Activated naive CD4-positive, alpha-beta T cell treated with anti-CD3 and anti-CD28 coated beads, Interleukin-2, amount 50 U/mL, for 72 hours (primary cell): ENCODE measurements at regions not wholly inside any gene's neighbourhood (a gene's known extent, or its start where the extent isn't known, plus 50 kb on each side); places are given as distances from the start of the nearest gene placed in this dataset.

Experiments
- ATAC-seq, 2 donors: fragments of 150-1000 bp; cut with Tn5 transposase; 2 replicates each; pipeline ENCODE4 v1.10.0; 2021; ENCODE audit warnings: mild to moderate bottlenecking in 2 of 2, moderate library complexity in 2 of 2
- DNase-seq, 2 donors: peaks; one replicate each; pipeline ENCODE4 v3.0.0; 2021 to 2022; ENCODE audit warnings: low spot score in 2 of 2
- H3K27ac Mint-ChIP-seq, 2 donors: one replicate each; pipeline ENCODE4 v1.8.0; 2022; ENCODE audit warnings: mild to moderate bottlenecking in 2 of 2, mixed read lengths in 2 of 2
- H3K36me3 Mint-ChIP-seq, 2 donors: one replicate each; pipeline ENCODE4 v1.8.0; 2022; ENCODE audit warnings: mixed read lengths in 2 of 2
- H3K9me3 Mint-ChIP-seq, 2 donors: one replicate each; pipeline ENCODE4 v1.8.0; 2022; ENCODE audit warnings: mixed read lengths in 2 of 2

DNA sequence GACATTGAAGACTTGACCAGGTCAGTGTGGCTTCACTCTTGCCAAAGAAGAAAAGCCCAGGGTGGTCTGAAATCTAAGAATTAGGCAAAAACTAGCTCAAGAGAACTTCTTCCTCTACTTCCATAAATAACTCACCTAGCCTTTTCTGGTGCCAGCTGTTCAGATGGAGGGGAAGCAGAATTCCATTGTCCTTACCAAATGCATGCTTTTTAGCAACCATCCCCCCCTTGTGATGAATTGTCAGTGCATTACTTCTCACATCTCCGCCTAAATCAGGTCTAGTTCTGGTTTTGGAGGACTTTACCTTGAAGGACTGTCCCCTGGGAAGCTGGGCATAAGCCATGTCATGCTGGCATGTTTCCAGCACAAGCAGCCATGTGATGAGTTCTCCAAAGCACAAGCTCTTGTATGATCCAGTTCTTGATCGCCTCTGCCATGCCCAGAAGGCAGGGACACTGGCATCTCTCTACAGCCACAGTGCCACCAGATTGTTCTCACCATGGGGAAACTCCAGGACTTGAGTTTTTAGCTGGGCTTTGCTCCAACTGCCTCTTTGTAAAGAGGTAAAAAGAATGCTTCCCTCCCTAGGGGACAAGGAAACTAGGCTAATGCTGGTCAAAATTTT lies 96.4 kb upstream of the IL12A start:
- no peaks in the 10 kb centered on the region for H3K36me3 Mint-ChIP-seq
- no peak overlapping the region for H3K27ac Mint-ChIP-seq
- H3K9me3 Mint-ChIP-seq, result no peaks in the 10 kb centered on the region
- no peak for DNase-seq
- no peak for ATAC-seq

DNA sequence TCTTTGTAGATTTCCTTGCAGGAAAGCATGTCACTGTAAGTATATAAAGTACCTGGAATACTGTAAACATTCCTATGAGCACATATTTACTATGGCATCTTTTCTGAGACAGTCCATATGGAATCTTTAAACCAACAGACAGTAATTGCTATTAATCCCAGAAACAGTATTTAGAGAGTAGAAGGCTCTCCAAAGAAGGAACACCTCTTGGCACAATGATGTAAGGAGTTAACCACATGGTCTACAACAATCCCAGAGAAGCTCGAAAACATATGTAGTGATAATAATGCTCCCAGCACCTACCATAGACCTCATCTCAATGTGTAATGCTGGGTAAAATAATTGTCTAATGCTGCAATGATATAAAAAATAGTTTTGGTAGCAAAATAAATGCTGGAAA lies 95.8 kb upstream of the IL12A start:
- Mint-ChIP-seq H3K27ac (no peak overlapping the region), H3K9me3 (no peaks in the 10 kb centered on the region), H3K36me3 (no peaks in the 10 kb centered on the region)
- DNase-seq, result no peak
- ATAC-seq, result no peak

DNA sequence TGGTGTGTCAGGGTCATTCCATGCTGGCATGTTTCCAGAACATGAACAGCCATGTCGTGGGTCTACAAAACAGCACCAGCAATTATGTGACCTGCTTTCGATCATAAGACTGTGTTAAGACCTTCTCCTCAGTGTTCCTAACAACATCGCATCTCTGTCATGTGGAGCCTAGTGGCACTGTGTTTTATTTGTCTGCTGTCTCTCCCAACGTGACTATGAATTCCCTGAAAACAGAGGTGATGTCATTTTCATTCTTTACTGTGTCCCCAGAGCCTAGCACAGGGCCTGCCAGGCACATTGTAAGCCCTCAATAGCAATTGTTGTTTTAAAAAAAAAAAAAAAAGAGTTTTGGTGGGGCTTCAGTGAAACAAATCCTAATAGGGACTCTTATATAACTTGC lies 94.2 kb upstream of the IL12A start:
- ATAC-seq (no peak), DNase-seq (no peak)
- H3K36me3 Mint-ChIP-seq, result no peaks in the 10 kb centered on the region
- no peak overlapping the region for H3K27ac Mint-ChIP-seq
- no peaks in the 10 kb centered on the region for H3K9me3 Mint-ChIP-seq

DNA sequence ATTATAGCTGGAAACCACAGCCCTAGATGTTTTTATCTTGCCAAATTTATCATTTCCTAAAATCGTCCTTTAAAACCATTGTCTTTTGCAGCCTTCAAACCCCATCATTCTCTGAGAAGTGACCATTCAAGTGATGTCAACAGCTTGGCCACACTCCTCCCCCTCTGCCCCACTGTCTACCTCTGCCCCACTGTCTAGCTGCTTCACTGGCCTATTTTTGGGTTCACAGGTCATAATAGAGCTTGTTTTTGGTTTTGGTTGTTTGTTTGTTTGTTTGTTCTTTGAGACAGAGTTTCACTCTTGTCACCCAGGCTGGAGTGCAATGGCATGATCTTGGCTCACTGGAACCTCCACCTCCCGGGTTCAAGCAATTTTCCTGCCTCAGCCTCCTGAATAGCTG lies 93.2 kb upstream of the IL12A start:
- H3K36me3 Mint-ChIP-seq, result no peaks in the 10 kb centered on the region
- ATAC-seq (no peak), DNase-seq (no peak)
- no peak overlapping the region for H3K27ac Mint-ChIP-seq
- H3K9me3 Mint-ChIP-seq, result no peaks in the 10 kb centered on the region

DNA sequence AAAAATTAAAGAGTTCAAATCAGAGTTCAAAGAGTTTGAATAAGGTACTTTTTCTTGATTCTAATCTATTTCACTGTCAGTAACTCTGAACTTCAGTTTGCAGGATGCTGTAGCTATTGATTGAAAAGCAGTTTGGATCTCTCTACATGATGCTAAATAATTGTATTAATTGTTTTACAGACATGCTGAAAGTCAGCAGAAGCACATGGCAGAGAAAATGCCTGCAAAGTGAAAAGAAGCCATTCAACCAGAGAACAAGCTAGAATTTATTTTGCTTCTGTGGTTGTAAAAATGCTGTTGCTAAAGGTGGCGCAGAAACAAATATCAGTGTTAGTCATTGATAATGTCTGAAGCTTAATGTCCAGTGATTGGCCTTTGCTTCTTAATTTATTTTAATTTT lies 92.1 kb upstream of the IL12A start:
- no peaks in the 10 kb centered on the region for H3K36me3 Mint-ChIP-seq
- DNase-seq (no peak), ATAC-seq (no peak)
- H3K9me3 Mint-ChIP-seq, result no peaks in the 10 kb centered on the region
- no peak overlapping the region for H3K27ac Mint-ChIP-seq

- H3K36me3 Mint-ChIP-seq, result no peaks in the 10 kb centered on the region
- ATAC-seq (no peak), DNase-seq (no peak)
- no peaks in the 10 kb centered on the region for H3K9me3 Mint-ChIP-seq
- H3K27ac Mint-ChIP-seq, result no peak overlapping the region
Observed at GRCh38 chr3:159897331-159898075, 91.1 kb upstream of the IL12A start.

DNA sequence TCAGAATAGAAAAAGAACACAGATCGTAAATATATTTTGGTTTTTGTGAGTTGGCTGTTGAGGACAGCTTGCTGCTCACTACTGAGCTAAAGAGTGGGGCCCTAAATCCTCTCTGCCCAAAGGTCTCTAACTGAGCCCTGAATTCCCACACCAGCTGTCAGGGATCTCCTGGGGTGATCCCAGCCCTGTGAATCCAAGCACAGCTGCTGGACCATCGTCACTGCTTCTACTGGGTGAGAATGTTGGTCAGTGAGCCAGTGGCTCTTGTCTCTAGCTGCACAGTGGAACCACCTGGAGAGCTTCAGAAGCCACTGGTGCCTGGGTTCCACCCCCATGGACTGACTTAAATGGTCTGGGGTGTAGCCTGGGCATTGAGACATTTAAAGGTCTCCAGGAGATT lies 90.5 kb upstream of the IL12A start:
- no peaks in the 10 kb centered on the region for H3K36me3 Mint-ChIP-seq
- ATAC-seq (no peak), DNase-seq (no peak)
- H3K27ac Mint-ChIP-seq, result no peak overlapping the region
- no peaks in the 10 kb centered on the region for H3K9me3 Mint-ChIP-seq

DNA sequence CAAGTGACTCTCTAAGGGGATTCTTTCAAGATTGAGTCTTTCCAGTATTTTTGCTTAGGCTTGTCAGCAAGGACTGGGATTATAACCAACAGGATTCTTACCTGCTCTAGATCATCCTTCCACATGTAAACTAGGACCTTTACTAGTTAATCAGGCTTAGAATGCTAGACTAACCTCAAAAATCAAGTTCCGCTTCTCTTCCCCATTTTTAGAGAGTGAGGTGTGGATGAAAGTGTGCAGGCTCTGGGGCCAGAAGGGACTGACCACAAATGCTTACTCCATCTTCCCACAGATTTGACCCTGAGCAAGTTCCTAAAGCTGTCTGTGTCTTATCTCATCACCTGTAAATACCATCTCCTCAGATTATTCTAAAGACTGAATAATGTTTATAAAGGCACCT lies 89.5 kb upstream of the IL12A start:
- DNase-seq, result no peak
- Mint-ChIP-seq H3K36me3 (no peaks in the 10 kb centered on the region), H3K9me3 (no peaks in the 10 kb centered on the region), H3K27ac (no peak overlapping the region)
- ATAC-seq, result no peak

DNA sequence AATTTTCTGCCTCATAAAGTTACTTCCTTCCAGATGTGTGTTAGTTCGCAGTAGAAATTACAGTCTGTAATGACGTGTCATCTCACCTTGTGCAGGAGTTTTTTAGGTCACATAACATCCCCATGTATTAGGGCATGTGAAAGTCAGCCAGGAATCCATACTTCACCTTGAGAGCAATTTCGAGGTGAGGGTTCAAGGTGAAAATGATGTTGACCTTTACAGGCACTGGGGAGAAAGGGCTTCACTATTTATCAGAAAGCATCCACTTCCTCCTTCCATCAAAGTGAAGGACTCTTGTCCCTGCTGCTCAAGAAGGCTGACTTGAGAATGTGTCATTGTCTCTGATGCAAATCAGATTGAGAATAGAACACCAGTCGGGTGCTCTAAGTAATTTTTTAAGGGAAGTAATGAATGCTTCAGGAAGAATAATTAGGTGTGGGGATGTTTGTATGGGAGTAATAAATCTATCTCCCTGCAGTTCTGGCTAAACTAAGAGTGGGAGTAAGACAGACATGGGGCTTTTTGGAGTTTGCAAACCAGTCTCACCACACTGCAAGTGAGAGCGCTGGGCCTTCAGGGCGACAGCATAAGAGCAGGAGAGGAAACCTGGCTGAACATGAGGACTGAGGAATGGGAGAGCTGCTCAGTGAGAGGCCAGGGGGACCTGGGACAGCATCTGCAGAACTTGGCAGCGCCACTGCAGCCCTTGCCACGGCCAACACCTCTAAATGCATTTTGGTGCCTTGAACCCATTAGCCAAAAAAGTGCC lies 85.9 kb upstream of the IL12A start:
- no peak for DNase-seq
- no peaks in the 10 kb centered on the region for H3K9me3 Mint-ChIP-seq
- H3K36me3 Mint-ChIP-seq, result no peaks in the 10 kb centered on the region
- H3K27ac Mint-ChIP-seq, result no peak overlapping the region
- no peak for ATAC-seq

DNA sequence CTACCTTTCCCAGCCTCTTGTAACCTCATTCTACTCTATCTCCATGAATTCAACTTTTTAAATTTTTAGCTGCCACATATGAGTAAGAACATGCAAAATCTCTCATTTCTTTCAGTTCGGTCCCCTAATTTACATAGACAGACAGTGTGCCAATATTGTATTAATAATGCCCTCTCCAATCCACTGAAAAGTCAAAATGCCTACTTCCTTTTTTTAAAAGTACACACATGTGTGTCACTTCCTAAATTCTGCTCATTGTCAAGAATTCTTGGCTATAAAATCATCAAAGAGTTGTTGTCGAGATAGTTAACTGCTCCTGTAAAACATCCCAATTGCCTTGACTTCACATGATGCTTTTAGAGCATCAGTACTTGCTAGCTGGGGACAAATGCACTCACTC lies 84.2 kb upstream of the IL12A start:
- DNase-seq (no peak), ATAC-seq (no peak)
- Mint-ChIP-seq H3K36me3 (no peaks in the 10 kb centered on the region), H3K9me3 (no peaks in the 10 kb centered on the region), H3K27ac (no peak overlapping the region)

GRCh38 chr3:159904911-159905310 lies 83.7 kb upstream of the IL12A start:
- no peak overlapping the region for H3K27ac Mint-ChIP-seq
- no peaks in the 10 kb centered on the region for H3K36me3 Mint-ChIP-seq
- DNase-seq, result no peak
- no peaks in the 10 kb centered on the region for H3K9me3 Mint-ChIP-seq
- no peak for ATAC-seq

GRCh38 chr3:159907828-159908227 lies 80.8 kb upstream of the IL12A start:
- DNase-seq (no peak), ATAC-seq (no peak)
- Mint-ChIP-seq H3K27ac (no peak overlapping the region), H3K36me3 (no peaks in the 10 kb centered on the region), H3K9me3 (peaks cover 0 to 5% of the 10 kb centered on the region in 2 donors)

DNA sequence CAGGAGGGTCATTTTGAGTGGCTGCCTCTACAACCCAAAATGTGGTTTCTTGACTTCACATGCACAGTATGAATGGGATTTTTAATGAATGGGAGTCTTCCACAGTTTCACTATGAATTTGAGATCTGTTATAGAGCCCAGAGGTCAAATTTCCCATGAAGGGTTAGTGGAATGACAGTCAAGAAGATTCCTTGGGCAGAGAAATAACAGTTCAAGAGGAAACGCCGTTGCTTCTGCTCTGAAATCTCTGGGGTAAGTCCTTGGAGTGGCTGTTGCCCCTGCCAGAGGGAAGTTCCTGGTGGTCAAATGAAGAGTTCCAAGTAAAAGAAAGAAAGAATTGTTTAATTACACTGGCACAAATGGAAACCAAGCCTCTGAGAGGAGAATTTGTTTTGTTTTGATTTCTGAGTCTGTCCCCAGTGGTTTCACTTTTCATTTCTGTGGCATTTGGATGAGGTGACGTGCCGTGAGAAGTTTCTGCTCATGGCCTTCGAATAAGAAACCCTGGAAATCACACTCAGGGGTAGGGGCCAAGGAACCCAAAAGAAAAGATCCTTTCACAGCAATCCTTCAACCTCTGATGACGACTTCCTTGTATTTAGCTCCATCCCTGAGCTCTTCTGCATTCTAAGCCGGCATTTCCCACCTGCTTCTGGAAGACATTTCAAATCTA lies 77.5 kb upstream of the IL12A start:
- H3K36me3 Mint-ChIP-seq, result no peaks in the 10 kb centered on the region
- ATAC-seq (peak; percentile 40 to 41), DNase-seq (no peak)
- H3K9me3 Mint-ChIP-seq, result peaks cover 0 to 5% of the 10 kb centered on the region in 2 donors
- H3K27ac Mint-ChIP-seq, result peak overlapping the region; percentile 31 to 40

- Mint-ChIP-seq H3K9me3 (peaks cover 0 to 5% of the 10 kb centered on the region in 2 donors), H3K36me3 (no peaks in the 10 kb centered on the region), H3K27ac (peak overlapping the region in 1 of 2 donors; percentile 40)
- DNase-seq (no peak), ATAC-seq (no peak)
Observed at GRCh38 chr3:159911664-159912037, 77.0 kb upstream of the IL12A start.

DNA sequence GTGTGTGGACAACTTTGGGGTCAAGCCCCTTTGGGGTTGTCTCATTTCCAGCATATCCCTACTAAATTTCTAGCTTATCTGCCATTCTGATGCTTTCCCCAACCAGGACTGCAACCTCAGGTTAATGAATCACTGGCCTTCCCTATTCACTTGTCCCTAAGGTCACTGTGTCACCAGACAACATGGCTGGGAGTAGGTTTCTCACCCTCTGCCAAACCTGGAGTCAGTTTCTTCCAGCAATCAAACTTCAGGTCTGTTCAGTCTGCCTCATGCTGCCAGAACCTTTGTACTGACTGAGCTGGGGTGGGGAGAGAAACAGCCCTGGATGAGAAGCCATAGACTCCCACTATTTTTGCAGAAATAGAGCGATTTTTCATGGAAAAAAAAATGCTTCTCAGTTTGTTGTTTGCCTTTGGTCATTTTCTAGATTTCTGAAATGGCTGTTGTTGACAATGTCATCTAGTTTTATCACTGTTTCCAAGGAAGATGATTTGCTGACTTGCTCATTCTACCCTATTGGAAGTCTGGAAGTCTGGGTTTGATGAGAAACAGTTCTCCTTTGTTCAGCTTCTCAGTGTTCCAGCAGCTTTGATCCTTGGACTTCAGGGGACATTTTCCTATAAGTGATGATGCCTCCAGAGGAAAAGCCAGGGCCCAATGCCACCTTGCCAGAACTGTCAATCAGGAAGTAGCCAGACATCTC lies 74.8 kb upstream of the IL12A start:
- H3K36me3 Mint-ChIP-seq, result no peaks in the 10 kb centered on the region
- H3K27ac Mint-ChIP-seq, result no peak overlapping the region
- ATAC-seq (no peak), DNase-seq (no peak)
- H3K9me3 Mint-ChIP-seq, result peaks cover 0 to 5% of the 10 kb centered on the region in 2 donors

DNA sequence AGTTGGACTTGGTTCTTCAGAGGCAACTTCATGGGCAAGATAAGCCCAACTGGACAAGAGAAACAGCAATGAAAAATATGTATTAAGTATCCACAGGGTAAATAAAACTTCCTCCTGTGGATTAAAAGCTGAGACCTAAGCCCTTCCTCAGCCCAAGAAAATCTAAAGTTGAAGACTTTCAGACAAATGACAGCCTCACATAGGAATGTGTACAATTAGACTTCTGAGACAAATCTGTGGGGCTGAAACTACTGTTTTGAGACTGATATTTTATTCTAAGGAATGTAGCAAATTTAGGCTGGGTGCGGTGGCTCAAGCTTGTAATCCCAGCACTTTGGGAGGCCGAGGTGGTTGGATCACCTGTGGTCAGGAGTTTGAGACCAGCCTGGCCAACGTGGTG lies 74.2 kb upstream of the IL12A start:
- no peak for DNase-seq
- Mint-ChIP-seq H3K36me3 (no peaks in the 10 kb centered on the region), H3K9me3 (peaks cover 0 to 5% of the 10 kb centered on the region in 2 donors), H3K27ac (no peak overlapping the region)
- ATAC-seq, result no peak

DNA sequence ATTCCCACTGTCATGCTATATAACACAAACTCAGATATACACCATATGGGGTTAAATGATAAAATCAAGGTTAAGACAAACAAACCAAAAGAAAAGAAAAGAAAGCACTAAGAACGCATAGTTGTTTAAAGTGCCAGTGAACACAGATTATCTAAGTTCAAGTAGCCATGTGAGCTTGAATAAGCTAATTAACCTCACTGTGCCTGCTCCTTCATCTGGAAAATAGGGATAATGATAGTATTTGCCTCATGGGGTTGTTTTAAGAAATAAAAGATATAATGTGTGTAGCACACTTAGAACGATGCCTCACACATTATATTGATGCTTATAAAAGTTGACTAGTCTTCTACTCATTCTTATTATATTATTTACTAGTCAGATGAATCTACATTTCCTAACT lies 72.6 kb upstream of the IL12A start:
- Mint-ChIP-seq H3K9me3 (peaks cover 0 to 5% of the 10 kb centered on the region in 2 donors), H3K36me3 (no peaks in the 10 kb centered on the region), H3K27ac (no peak overlapping the region)
- ATAC-seq, result no peak
- no peak for DNase-seq
